Psoas muscle (tissue), 7 donors: ENCODE measurements at regions not wholly inside any gene's neighbourhood (a gene's known extent, or its start where the extent isn't known, plus 50 kb on each side); places are given as distances from the start of the nearest gene placed in this dataset.

ENCODE experiments used
- ATAC-seq, 4 donors: fragments of 200-7000 bp; cut with Tn5 transposase; one replicate each; pipeline ENCODE4 v1.9.1; 2020; ENCODE audit warnings: moderate library complexity in 3 of 4, mild to moderate bottlenecking in 2 of 4
- DNase-seq, 2 donors: peaks; one replicate each; pipeline ENCODE4 v3.0.0-alpha.2; 2020
- H3K27ac ChIP-seq: fragments of 200-600 bp; one replicate; pipeline ENCODE4 v1.8.0; 2022
- H3K27me3 ChIP-seq, 3 donors: fragments of 200-600 bp in 1 of 3; one replicate each; pipeline versions ENCODE4 v1.6.1 to v1.8.0; 2013 to 2022; ENCODE audit warnings: low read length in 2 of 3, mild to moderate bottlenecking in 2 of 3, moderate library complexity in 1 of 3; ENCODE audit not compliant: insufficient read depth in 3 of 3
- H3K36me3 ChIP-seq, 2 donors: fragments of 200-600 bp in 1 of 2; one replicate each; pipeline versions ENCODE4 v1.6.1 to v1.8.0; 2013 to 2022; ENCODE audit warnings: low read depth in 1 of 2, mild to moderate bottlenecking in 1 of 2, moderate library complexity in 1 of 2; ENCODE audit not compliant: insufficient read depth in 1 of 2
- H3K4me1 ChIP-seq: fragments of 200-600 bp; one replicate; pipeline ENCODE4 v1.8.0; 2022
- H3K4me3 ChIP-seq: fragments of 200-600 bp; one replicate; pipeline ENCODE4 v1.8.0; 2022; ENCODE audit warnings: mild to moderate bottlenecking
- H3K9me3 ChIP-seq: fragments of 200-600 bp; one replicate; pipeline ENCODE4 v1.8.0; 2022
- WGBS, 3 donors: extraction: QIAGEN DNeasy Blood & Tissue Kit; methylation state at CpG; one replicate each; pipeline versions ENCODE4 v1.1.6 to v1.1.7; 2013; 5-methylcytosine and 5-hydroxymethylcytosine counted together
- intact Hi-C, 2 donors: fragments of 100-400 bp; cut with DNase I; formaldehyde crosslinking; loops; one replicate each; pipeline versions ENCODE4 v1.11.0 to v1.14.2; 2022
- TF ChIP-seq, protein P1 (sequence below): fragments of 200-600 bp; IDR thresholded peaks from one replicate; pipeline ENCODE4 v1.8.0; 2022; ENCODE audit warnings: antibody characterized with exemption
- donor health status: healthy with polysubstance abuse.
- donor health status: DM: no; HTN: no; CAD: no; lungs with moderate emphysema.
- donor health status: Bipolar disorder and iron deficiency.
- donor health status: healthy.
- donor health status: DM: yes; HTN: yes; CAD: no.
- donor health status: DM: no; HTN: no; CAD: no.
- donor health status: DM: yes; HTN: yes; CAD: no.

DNA sequence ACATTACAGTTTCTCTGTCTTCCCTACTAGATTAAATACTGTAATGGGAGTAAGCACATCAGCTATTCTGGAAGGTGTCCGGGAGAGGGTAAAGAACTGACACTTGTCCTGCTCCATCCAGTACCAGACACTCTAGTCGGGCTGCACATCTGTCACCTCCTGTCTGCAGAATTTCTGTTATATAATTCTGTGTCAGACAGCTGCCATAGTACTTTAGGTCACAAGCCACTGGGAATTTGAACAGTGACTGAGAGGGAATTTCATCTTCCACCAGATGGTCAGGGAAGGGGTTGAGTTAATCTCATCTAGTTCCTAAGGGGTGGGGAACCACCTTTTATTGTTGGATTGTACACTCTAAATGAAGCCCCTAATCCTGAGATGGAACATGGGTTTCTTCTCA, 58.6 kb upstream of the NUDT7 start:
- intact Hi-C loops, result loop anchor here in 1 of 2 donors (5.0 kb wide), 1 partner anchor 426 kb away; no protein-coding TSS in a partner anchor
- Histone ChIP-seq H3K9me3 (no peaks in the 10 kb centered on the region), H3K4me1 (no peaks in the 10 kb centered on the region), H3K27me3 (peaks cover 0 to 2% (median 0%) of the 10 kb centered on the region in 3 donors), H3K36me3 (no peaks in the 10 kb centered on the region), H3K27ac (no peak overlapping the region), H3K4me3 (no peak overlapping the region)
- WGBS, 3 donors, result 24 to 36% (median 30%) methylated on average over 2 of the region's 2 CpGs
- DNase-seq (no peak), ATAC-seq (no peak)
- TF ChIP-seq, protein P1, sequence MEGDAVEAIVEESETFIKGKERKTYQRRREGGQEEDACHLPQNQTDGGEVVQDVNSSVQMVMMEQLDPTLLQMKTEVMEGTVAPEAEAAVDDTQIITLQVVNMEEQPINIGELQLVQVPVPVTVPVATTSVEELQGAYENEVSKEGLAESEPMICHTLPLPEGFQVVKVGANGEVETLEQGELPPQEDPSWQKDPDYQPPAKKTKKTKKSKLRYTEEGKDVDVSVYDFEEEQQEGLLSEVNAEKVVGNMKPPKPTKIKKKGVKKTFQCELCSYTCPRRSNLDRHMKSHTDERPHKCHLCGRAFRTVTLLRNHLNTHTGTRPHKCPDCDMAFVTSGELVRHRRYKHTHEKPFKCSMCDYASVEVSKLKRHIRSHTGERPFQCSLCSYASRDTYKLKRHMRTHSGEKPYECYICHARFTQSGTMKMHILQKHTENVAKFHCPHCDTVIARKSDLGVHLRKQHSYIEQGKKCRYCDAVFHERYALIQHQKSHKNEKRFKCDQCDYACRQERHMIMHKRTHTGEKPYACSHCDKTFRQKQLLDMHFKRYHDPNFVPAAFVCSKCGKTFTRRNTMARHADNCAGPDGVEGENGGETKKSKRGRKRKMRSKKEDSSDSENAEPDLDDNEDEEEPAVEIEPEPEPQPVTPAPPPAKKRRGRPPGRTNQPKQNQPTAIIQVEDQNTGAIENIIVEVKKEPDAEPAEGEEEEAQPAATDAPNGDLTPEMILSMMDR, result no peak

DNA sequence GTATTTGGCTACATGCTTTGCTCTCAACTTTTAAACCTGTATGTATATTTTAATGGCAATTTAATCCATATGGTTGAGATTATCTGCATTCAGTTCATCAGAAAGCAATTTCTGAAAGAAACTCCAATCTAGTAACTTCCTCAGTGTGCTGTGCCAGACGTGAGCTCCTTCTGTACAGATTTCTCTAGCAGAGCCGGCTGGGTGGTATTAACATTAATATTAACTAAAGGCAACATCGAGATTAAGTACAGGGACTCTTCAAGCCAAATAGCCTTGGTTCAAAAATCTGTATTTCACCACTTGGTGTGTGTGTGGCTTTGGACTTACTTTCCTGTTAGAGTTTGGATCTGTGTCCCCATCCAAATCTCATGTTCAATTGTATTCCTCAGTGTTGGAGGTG, 55.5 kb upstream of the NUDT7 start:
- intact Hi-C loops, result no loop called here
- 77 to 85% (median 82%) methylated on average over 3 of the region's 3 CpGs for WGBS, 3 donors
- no peaks in the 10 kb centered on the region for H3K36me3 ChIP-seq
- ATAC-seq (no peak), DNase-seq (no peak)
- TF ChIP-seq, protein P1, result no peak
- H3K4me1 ChIP-seq, result no peaks in the 10 kb centered on the region
- H3K9me3 ChIP-seq, result no peaks in the 10 kb centered on the region
- peaks cover 0 to 4% (median 3%) of the 10 kb centered on the region in 3 donors for H3K27me3 ChIP-seq
- no peak overlapping the region for H3K27ac ChIP-seq
- H3K4me3 ChIP-seq, result no peak overlapping the region

DNA sequence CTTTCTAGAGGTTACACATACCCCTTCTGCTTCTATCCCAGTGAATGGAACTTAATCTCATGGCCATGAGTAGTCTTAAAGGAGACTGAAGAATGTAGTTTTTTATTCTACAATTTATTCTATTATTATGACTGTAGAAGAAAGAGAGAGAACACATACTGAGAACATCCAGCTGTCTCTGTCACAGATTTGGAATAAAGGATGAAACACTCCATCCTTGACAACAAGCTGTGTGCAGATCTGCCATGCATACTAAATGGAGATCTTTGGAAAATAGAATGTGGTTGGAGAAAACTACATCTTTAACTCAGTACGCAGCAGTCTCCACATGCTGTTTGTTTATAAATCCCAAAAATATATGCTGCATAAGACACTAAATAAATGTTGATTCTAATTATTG, 54.1 kb upstream of the NUDT7 start:
- no peak for ATAC-seq
- intact Hi-C loops, result no loop called here
- DNase-seq, result no peak
- H3K4me1 ChIP-seq, result no peaks in the 10 kb centered on the region
- no peaks in the 10 kb centered on the region for H3K9me3 ChIP-seq
- TF ChIP-seq, protein P1, result no peak
- H3K36me3 ChIP-seq, result no peaks in the 10 kb centered on the region
- no peak overlapping the region for H3K27ac ChIP-seq
- 82 to 85% (median 85%) methylated on average over 1 of the region's 1 CpG for WGBS, 3 donors
- no peak overlapping the region for H3K4me3 ChIP-seq
- peaks cover 0 to 4% (median 3%) of the 10 kb centered on the region in 3 donors for H3K27me3 ChIP-seq

DNA sequence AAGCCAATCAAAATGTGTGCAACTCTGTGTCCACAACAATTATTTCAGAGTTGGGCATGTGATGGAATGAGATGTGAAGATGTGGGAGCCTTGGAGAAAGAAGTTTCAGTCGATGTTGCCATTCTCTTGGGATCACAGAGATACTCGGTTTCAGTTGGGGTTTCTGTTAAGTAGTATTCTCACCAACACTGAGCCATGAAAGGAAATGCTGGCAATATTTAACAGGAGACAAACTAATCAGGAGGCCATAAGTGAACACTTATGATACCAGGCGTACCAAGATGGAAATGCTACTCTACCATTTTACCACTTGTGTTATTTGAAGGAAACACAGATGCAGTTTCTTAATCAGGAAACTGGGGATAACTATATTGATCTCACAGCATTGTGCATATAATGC, 53.3 kb upstream of the NUDT7 start:
- TF ChIP-seq, protein P1, result no peak
- H3K36me3 ChIP-seq, result no peaks in the 10 kb centered on the region
- 56 to 62% (median 58%) methylated on average over 3 of the region's 3 CpGs for WGBS, 3 donors
- H3K4me3 ChIP-seq, result no peak overlapping the region
- no peaks in the 10 kb centered on the region for H3K9me3 ChIP-seq
- intact Hi-C loops, result no loop called here
- DNase-seq, result no peak
- no peak for ATAC-seq
- H3K4me1 ChIP-seq, result no peaks in the 10 kb centered on the region
- no peak overlapping the region for H3K27ac ChIP-seq
- H3K27me3 ChIP-seq, result peaks cover 0 to 4% (median 3%) of the 10 kb centered on the region in 3 donors
